Central memory CD4-positive, alpha-beta T cell (primary cell): ENCODE measurements at regions not wholly inside any gene's neighbourhood (a gene's known extent, or its start where the extent isn't known, plus 50 kb on each side); places are given as distances from the start of the nearest gene placed in this dataset.
"Not testable (repeated sequence)": the region's sequence is repeated elsewhere in the genome, so short reads cannot be mapped to it uniquely, and the experiment has no call there.

Experiments
- DNase-seq: peaks from one replicate; pipeline ENCODE4 v3.0.0; 2022

GRCh38 chr22:25281675-25282345, 62.4 kb downstream of the CRYBB2 start:
- DNase-seq: no peak

- DNase-seq: no peak
Observed at GRCh38 chr22:25282346-25282670, 62.9 kb downstream of the CRYBB2 start.

GRCh38 chr22:25282671-25283561, 63.5 kb downstream of the CRYBB2 start:
- DNase-seq: no peak

GRCh38 chr22:25288481-25288880, 69.0 kb downstream of the CRYBB2 start:
- DNase-seq: not testable (repeated sequence)

- DNase-seq: not testable (repeated sequence)
Observed at GRCh38 chr22:25301912-25302311, 82.5 kb downstream of the CRYBB2 start.

GRCh38 chr22:25309586-25309985, 90.1 kb downstream of the CRYBB2 start:
- not testable (repeated sequence) for DNase-seq

- not testable (repeated sequence) for DNase-seq
Observed at GRCh38 chr22:25311924-25312323, 92.5 kb downstream of the CRYBB2 start.

- DNase-seq: no peak
Observed at GRCh38 chr22:25318081-25318823, 98.8 kb downstream of the CRYBB2 start.

- DNase-seq: no peak
Observed at GRCh38 chr22:25327018-25327755, 107.7 kb downstream of the CRYBB2 start.

GRCh38 chr22:25331050-25331449, 111.6 kb downstream of the CRYBB2 start:
- no peak for DNase-seq

DNA sequence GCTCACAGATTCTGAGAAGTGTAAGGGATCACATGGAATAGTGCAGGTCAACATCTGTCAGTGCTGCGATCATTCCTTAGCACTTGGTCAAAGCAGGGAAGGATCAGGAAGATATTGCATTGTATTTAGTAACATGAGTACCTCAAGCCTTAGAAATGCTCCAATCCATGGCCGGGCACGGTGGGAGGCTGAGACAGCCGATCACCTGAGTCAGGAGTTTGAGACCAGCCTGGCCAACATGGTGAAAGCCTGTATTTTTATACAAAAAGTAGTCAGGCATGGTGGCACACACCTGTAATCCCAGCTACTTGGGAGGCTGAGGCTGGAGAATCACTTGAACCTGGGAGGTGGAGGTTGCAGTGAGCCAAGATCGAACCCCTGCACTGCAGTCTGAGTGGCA, 112.5 kb downstream of the CRYBB2 start:
- DNase-seq: not testable (repeated sequence)

- no peak for DNase-seq
Observed at GRCh38 chr22:25332386-25332785, 112.9 kb downstream of the CRYBB2 start.

DNA sequence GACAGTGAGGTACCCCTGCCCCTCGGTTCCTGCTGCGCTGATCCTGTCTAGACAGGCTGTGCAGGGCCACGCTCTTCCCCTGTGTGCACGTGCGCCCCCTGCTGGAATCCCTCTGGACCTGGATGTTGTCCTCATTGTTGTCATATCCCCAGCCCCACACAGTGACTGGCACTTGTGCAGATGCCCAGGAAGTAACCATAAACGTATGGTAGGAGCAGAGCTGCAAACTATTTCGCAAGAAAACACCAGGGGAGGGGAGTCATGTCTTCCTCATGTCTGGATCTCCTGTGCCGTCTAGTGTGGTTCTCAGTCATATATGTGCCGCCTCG, 114.7 kb downstream of the CRYBB2 start:
- DNase-seq: no peak

GRCh38 chr22:25334631-25335030, 115.2 kb downstream of the CRYBB2 start:
- DNase-seq: not testable (repeated sequence)

GRCh38 chr22:25335276-25335675, 115.8 kb downstream of the CRYBB2 start:
- DNase-seq: not testable (repeated sequence)

DNA sequence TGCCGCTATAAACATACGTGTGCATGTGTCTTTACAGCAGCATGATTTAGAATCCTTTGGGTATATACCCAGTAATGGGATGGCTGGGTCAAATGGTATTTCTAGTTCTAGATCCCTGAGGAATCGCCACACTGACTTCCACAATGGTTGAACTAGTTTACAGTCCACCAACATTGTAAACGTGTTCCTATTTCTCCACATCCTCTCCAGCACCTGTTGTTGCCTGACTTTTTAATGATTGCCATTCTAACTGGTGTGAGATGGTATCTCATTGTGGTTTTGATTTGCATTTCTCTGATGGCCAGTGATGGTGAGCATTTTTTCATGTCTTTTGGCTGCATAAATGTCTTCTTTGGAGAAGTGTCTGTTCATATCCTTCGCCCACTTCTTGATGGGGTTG, 121.1 kb downstream of the CRYBB2 start:
- not testable (repeated sequence) for DNase-seq

GRCh38 chr22:25344366-25344765, 124.9 kb downstream of the CRYBB2 start:
- not testable (repeated sequence) for DNase-seq

- DNase-seq: no peak
Observed at GRCh38 chr22:25346859-25347751, 127.7 kb downstream of the CRYBB2 start.

DNA sequence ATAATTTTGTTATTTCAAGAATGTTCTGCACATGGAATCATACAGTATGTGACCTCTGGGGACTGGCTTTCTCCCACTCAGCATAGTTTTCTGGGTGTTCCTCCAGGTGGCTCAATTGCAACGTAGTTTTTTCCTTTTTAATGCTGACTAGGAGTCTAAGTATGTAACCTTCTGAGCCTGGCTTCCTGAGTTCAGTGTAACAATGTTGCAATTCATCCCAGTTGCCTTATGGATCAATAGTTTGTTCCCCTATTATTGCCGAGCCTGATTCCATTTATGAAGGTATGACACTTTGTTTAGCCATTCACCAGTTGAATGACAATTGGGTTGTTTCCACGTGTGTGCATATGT, 128.3 kb downstream of the CRYBB2 start:
- DNase-seq: no peak

GRCh38 chr22:25348391-25348790, 129.0 kb downstream of the CRYBB2 start:
- DNase-seq: no peak

DNA sequence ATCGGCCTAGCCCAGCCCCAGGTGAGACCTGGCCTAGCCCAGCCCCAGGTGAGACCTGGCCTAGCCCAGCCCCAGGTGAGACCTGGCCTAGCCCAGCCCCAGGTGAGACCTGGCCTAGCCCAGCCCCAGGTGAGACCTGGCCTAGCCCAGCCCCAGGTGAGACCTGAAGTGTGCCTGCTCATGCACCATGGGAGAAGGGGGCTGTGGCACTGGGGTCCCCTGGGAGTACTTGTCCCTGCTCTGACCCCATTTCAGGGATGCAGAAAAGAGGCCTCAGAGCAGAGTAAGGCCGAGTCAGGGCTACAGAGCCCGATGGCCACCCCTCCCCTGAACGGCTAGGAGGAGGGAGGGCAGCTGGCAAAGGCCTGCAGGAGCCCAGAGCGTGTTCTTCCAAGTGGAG, 129.6 kb downstream of the CRYBB2 start:
- not testable (repeated sequence) for DNase-seq

- no peak for DNase-seq
Observed at GRCh38 chr22:25350551-25350971, 131.1 kb downstream of the CRYBB2 start.
